ENCODE measurements at regions not wholly inside any gene's neighbourhood (a gene's known extent, or its start where the extent isn't known, plus 50 kb on each side); places are given as distances from the start of the nearest gene placed in this dataset.
A peak's percentile ranks its signal among the peaks of the same experiment; 100 is the strongest.

DNA sequence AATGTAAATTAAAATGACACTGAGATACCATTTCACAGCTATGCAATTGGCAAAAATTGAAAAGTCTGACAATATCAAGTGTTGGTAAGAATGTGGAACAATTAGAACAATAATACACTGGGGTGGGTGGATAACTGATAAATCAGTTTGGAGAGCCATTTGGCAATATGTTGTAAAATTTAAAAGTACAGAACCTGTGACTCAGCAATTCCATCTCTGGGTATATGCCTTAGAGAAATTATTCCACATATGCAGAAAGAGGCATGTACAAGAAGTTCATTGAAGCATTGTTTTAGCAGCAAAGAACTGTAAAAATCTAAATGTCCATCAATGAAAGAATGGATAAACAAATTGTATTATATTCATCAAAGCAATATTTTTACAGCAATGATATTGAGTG lies 89.3 kb upstream of the NR3C1 start:
- Histone ChIP-seq H3K36me3 (ENCODE audit: control insufficient read depth, insufficient read depth, low read length) (no peaks in the 10 kb centered on the region), H3K4me1 (ENCODE audit: control insufficient read depth, extremely low read depth, insufficient read depth, low read length) (peaks cover 13% of the 10 kb centered on the region), H3K9ac (ENCODE audit: insufficient read depth, low read length) (no peak overlapping the region), H3K27ac (ENCODE audit: insufficient read depth, low read length) (no peak overlapping the region), H3K27me3 (ENCODE audit: control insufficient read depth, insufficient read depth, low read length) (no peaks in the 10 kb centered on the region), H2AFZ (ENCODE audit: low read length) (no peak overlapping the region), H3K4me3 (replicated peaks in 1 of 4; ENCODE audit: control extremely low read depth in 1 of 4, insufficient read depth in 1 of 4, low read depth in 3 of 4, low read length in 4 of 4) (no peak overlapping the region), H4K20me1 (ENCODE audit: control insufficient read depth, extremely low read depth, insufficient read depth, low read length) (no peaks in the 10 kb centered on the region), H3K79me2 (ENCODE audit: control insufficient read depth, insufficient read depth, low read length) (no peaks in the 10 kb centered on the region), H3K9me3 (ENCODE audit: control insufficient read depth, insufficient read depth, low read depth, low read length) (no peaks in the 10 kb centered on the region), H3K4me2 (ENCODE audit: extremely low read depth, insufficient read depth, low read length) (no peak overlapping the region)
- DNase-seq (ENCODE audit: low read depth in 2 of 2) = no peak
- TF ChIP-seq, protein P1, sequence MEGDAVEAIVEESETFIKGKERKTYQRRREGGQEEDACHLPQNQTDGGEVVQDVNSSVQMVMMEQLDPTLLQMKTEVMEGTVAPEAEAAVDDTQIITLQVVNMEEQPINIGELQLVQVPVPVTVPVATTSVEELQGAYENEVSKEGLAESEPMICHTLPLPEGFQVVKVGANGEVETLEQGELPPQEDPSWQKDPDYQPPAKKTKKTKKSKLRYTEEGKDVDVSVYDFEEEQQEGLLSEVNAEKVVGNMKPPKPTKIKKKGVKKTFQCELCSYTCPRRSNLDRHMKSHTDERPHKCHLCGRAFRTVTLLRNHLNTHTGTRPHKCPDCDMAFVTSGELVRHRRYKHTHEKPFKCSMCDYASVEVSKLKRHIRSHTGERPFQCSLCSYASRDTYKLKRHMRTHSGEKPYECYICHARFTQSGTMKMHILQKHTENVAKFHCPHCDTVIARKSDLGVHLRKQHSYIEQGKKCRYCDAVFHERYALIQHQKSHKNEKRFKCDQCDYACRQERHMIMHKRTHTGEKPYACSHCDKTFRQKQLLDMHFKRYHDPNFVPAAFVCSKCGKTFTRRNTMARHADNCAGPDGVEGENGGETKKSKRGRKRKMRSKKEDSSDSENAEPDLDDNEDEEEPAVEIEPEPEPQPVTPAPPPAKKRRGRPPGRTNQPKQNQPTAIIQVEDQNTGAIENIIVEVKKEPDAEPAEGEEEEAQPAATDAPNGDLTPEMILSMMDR (conservative IDR thresholded peaks at IDR 0.05 in 1 of 2, IDR thresholded peaks at IDR 0.05 in 1 of 2; ENCODE audit: low read depth in 1 of 2, low read length in 2 of 2) = no peak
- TF ChIP-seq EZH2 (IDR thresholded peaks at IDR 0.05; ENCODE audit: low read length, missing control alignments) = no peak

DNA sequence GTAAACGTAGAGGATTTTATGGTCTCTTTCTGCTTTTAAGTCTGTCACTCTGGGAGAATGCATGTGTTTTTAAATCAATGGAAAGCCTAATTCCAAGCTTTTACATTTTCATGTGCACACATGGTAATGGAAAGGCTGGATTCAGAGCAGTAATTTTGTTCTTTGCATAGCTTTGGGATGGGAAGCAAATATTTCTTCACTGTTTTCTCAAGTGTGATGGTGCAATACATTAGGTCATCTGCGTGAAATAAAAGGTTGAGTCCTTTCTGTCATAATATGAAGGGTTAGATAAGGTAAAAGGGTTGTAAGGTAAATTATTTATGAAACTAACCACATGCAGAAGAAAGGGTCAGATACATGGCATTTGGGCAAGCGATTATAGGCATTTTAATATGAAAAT lies 88.2 kb upstream of the NR3C1 start:
- H3K4me3 ChIP-seq (replicated peaks in 1 of 4; ENCODE audit: control extremely low read depth in 1 of 4, insufficient read depth in 1 of 4, low read depth in 3 of 4, low read length in 4 of 4) = no peak overlapping the region
- TF ChIP-seq, protein P1 (conservative IDR thresholded peaks at IDR 0.05 in 1 of 2, IDR thresholded peaks at IDR 0.05 in 1 of 2; ENCODE audit: low read depth in 1 of 2, low read length in 2 of 2) = no peak
- TF ChIP-seq EZH2 (IDR thresholded peaks at IDR 0.05; ENCODE audit: low read length, missing control alignments) = no peak
- peak in 1 of 2 donors; percentile 29 for DNase-seq (ENCODE audit: low read depth in 2 of 2)

DNA sequence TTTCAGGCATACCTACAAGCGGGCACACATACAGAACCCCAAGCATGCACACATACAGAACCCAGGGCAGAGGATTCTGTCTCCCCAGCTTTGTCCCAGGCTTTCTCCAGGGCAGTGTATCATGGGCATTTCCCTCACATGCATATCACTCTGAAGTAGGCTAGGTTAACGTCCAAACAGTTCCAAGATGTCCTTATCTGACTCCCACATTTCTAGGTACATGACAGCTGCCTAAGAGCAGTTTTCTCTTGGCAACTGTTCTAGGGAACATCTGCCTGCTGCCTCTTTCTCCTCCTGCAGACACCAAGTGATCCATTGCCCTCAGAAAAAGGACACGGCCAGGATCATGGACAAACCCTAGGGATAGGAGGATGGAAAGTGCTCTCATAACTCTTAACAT lies 84.9 kb upstream of the NR3C1 start:
- Histone ChIP-seq H3K27ac (ENCODE audit: insufficient read depth, low read length) (no peak overlapping the region), H3K4me1 (ENCODE audit: control insufficient read depth, extremely low read depth, insufficient read depth, low read length) (no peaks in the 10 kb centered on the region), H4K20me1 (ENCODE audit: control insufficient read depth, extremely low read depth, insufficient read depth, low read length) (no peaks in the 10 kb centered on the region), H3K4me3 (replicated peaks in 1 of 4; ENCODE audit: control extremely low read depth in 1 of 4, insufficient read depth in 1 of 4, low read depth in 3 of 4, low read length in 4 of 4) (no peak overlapping the region), H3K9ac (ENCODE audit: insufficient read depth, low read length) (no peak overlapping the region), H3K79me2 (ENCODE audit: control insufficient read depth, insufficient read depth, low read length) (no peaks in the 10 kb centered on the region), H3K4me2 (ENCODE audit: extremely low read depth, insufficient read depth, low read length) (no peak overlapping the region), H2AFZ (ENCODE audit: low read length) (no peak overlapping the region), H3K9me3 (ENCODE audit: control insufficient read depth, insufficient read depth, low read depth, low read length) (no peaks in the 10 kb centered on the region), H3K27me3 (ENCODE audit: control insufficient read depth, insufficient read depth, low read length) (no peaks in the 10 kb centered on the region), H3K36me3 (ENCODE audit: control insufficient read depth, insufficient read depth, low read length) (no peaks in the 10 kb centered on the region)
- TF ChIP-seq, protein P1 (conservative IDR thresholded peaks at IDR 0.05 in 1 of 2, IDR thresholded peaks at IDR 0.05 in 1 of 2; ENCODE audit: low read depth in 1 of 2, low read length in 2 of 2) = no peak
- no peak for TF ChIP-seq EZH2 (IDR thresholded peaks at IDR 0.05; ENCODE audit: low read length, missing control alignments)
- DNase-seq (ENCODE audit: low read depth in 2 of 2) = no peak

More for the DNA sequence above, 88.2 kb upstream of the NR3C1 start:
- no peaks in the 10 kb centered on the region for H3K36me3 ChIP-seq (ENCODE audit: control insufficient read depth, insufficient read depth, low read length)
- no peak overlapping the region for H3K9ac ChIP-seq (ENCODE audit: insufficient read depth, low read length)
- H3K27me3 ChIP-seq (ENCODE audit: control insufficient read depth, insufficient read depth, low read length) = no peaks in the 10 kb centered on the region
- no peaks in the 10 kb centered on the region for H3K9me3 ChIP-seq (ENCODE audit: control insufficient read depth, insufficient read depth, low read depth, low read length)
- no peak overlapping the region for H2AFZ ChIP-seq (ENCODE audit: low read length)
- no peak overlapping the region for H3K4me2 ChIP-seq (ENCODE audit: extremely low read depth, insufficient read depth, low read length)
- peaks cover 13% of the 10 kb centered on the region for H3K4me1 ChIP-seq (ENCODE audit: control insufficient read depth, extremely low read depth, insufficient read depth, low read length)
- H3K27ac ChIP-seq (ENCODE audit: insufficient read depth, low read length) = no peak overlapping the region
- H4K20me1 ChIP-seq (ENCODE audit: control insufficient read depth, extremely low read depth, insufficient read depth, low read length) = no peaks in the 10 kb centered on the region
- no peaks in the 10 kb centered on the region for H3K79me2 ChIP-seq (ENCODE audit: control insufficient read depth, insufficient read depth, low read length)

All from fibroblast of lung (primary cell).